ENCODE measurements at regions not wholly inside any gene's neighbourhood (a gene's known extent, or its start where the extent isn't known, plus 50 kb on each side); places are given as distances from the start of the nearest gene placed in this dataset.

DNA sequence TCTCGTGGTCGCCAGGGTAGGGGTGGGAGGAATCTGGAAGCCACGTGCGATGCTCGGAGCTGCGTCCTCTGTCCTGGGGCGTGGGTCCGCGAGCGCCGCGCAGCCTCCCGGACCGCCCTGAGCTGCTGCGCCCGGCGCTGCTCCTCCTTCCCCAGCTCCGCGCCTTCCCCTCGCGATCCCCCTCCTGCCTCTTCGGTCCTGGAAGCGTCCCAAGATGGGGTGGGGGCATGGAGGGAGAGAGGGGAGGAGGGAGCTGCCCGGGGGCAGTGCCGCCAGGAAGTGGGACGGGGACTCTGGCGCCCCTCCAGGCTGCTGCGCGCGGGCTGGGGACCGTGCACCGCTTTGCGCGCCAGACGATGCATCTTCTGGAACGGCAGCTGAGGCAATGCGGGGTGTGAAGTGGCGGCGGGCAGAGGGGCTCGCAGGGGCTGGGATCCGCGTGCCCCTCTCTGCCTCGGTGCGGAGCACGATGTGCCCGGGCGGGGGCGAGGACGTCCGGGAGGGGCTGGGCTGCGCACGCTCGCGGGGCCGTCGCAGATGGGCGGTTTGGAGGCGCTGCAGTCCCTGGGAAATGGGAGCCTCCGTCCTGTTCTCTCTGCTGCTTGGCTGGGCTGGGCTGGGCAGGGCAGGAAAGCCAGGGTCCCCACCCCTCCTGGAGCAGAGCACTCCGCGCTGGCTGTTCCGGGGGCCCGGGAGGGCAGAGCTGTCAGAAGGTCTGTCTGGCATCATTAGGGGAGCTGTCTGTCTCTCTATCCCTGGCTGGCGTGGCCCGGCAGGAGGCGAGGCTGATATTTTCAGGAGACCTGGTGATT, 388.0 kb downstream of the SEC14L1 start:
- TF ChIP-seq, protein P1, sequence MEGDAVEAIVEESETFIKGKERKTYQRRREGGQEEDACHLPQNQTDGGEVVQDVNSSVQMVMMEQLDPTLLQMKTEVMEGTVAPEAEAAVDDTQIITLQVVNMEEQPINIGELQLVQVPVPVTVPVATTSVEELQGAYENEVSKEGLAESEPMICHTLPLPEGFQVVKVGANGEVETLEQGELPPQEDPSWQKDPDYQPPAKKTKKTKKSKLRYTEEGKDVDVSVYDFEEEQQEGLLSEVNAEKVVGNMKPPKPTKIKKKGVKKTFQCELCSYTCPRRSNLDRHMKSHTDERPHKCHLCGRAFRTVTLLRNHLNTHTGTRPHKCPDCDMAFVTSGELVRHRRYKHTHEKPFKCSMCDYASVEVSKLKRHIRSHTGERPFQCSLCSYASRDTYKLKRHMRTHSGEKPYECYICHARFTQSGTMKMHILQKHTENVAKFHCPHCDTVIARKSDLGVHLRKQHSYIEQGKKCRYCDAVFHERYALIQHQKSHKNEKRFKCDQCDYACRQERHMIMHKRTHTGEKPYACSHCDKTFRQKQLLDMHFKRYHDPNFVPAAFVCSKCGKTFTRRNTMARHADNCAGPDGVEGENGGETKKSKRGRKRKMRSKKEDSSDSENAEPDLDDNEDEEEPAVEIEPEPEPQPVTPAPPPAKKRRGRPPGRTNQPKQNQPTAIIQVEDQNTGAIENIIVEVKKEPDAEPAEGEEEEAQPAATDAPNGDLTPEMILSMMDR (IDR thresholded peaks at IDR 0.05; ENCODE audit: low read depth, low read length, missing input control): no peak
- no peak for TF ChIP-seq JUND (IDR thresholded peaks at IDR 0.05)
- TF ChIP-seq YY1 (IDR thresholded peaks at IDR 0.05): no peak
- TF ChIP-seq RAD21 (IDR thresholded peaks at IDR 0.05): no peak
- TF ChIP-seq, protein P2, sequence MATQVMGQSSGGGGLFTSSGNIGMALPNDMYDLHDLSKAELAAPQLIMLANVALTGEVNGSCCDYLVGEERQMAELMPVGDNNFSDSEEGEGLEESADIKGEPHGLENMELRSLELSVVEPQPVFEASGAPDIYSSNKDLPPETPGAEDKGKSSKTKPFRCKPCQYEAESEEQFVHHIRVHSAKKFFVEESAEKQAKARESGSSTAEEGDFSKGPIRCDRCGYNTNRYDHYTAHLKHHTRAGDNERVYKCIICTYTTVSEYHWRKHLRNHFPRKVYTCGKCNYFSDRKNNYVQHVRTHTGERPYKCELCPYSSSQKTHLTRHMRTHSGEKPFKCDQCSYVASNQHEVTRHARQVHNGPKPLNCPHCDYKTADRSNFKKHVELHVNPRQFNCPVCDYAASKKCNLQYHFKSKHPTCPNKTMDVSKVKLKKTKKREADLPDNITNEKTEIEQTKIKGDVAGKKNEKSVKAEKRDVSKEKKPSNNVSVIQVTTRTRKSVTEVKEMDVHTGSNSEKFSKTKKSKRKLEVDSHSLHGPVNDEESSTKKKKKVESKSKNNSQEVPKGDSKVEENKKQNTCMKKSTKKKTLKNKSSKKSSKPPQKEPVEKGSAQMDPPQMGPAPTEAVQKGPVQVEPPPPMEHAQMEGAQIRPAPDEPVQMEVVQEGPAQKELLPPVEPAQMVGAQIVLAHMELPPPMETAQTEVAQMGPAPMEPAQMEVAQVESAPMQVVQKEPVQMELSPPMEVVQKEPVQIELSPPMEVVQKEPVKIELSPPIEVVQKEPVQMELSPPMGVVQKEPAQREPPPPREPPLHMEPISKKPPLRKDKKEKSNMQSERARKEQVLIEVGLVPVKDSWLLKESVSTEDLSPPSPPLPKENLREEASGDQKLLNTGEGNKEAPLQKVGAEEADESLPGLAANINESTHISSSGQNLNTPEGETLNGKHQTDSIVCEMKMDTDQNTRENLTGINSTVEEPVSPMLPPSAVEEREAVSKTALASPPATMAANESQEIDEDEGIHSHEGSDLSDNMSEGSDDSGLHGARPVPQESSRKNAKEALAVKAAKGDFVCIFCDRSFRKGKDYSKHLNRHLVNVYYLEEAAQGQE (IDR thresholded peaks at IDR 0.05): no peak

All from liver (tissue), 3 donors.